NT2/D1 (cell line): ENCODE measurements at regions not wholly inside any gene's neighbourhood (a gene's known extent, or its start where the extent isn't known, plus 50 kb on each side); places are given as distances from the start of the nearest gene placed in this dataset.

ENCODE experiments used
- YY1 ChIP-seq: IDR thresholded peaks from 2 replicates; pipeline ENCODE4 v1.6.1; 2011; ENCODE audit not compliant: insufficient read length, insufficient read depth
- ZNF274 ChIP-seq: IDR thresholded peaks from 2 replicates; pipeline ENCODE4 v1.6.1; 2011; ENCODE audit warnings: mild to moderate bottlenecking, low read depth, low read length

DNA sequence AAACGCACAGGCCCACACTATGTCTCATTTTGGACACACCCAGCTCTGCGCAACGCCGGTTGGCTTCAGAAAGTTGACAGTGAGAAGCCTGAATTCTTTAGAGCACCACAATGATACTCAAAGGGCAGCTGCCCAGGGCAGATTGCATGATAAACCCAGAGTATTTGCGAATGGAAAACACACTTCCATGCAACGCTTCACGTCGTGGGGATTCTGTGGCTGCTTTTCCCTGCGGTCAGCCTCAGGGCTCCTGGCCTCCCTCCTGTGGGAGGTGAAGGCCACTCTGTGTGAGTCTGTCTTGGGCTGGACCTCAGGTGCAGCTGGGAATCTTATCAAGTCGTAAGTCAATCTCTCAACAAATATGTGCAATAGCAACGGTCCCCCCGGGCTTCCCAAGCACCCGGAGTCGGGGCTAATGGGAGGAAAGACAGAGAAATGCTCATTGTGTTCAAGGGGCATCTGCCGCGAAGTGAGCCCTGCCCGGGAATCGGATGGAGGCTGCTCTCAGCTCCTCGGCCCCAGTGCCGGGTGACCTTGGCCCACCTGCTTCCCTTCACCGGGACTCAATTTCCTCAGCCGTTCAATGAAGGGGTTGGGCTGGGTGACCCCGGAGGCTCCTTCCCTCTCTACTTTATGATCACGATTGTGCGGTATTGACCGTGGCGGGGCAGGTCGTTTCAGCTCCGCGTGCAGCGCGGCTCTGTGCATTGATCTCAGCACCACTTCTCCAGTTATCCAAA, 623.6 kb downstream of the BRD1 start:
- TF ChIP-seq YY1 (no peak), ZNF274 (no peak)
